GM21423 (cell line): ENCODE measurements at regions not wholly inside any gene's neighbourhood (a gene's known extent, or its start where the extent isn't known, plus 50 kb on each side); places are given as distances from the start of the nearest gene placed in this dataset.

Experiments used
- ATAC-seq: cut with Tn5 transposase; IDR thresholded peaks from one replicate; pipeline ENCODE4 v1.9.1; 2021; ENCODE audit warnings: mild to moderate bottlenecking, moderate library complexity; ENCODE audit not compliant: unreplicated experiment

DNA sequence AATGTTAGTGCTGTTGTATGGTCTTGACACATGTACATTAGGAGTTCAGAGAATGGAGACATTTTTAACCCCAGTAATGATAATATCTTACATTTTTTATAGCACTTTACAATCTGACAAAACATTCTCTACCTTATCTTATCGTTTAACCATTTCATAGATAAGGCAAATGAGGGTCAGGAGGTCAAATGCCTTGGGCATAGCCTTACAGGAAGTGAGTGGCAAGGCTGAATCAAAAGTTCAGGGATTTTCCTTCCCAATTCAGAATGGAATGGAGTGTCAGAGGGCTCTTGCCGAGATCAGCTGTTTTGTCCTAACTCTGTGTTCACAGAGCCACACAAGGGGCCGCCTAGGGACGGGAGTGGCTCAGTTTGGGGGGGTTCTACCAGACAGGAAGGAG lies 57.6 kb upstream of the AK4 start:
- ATAC-seq = no peak

DNA sequence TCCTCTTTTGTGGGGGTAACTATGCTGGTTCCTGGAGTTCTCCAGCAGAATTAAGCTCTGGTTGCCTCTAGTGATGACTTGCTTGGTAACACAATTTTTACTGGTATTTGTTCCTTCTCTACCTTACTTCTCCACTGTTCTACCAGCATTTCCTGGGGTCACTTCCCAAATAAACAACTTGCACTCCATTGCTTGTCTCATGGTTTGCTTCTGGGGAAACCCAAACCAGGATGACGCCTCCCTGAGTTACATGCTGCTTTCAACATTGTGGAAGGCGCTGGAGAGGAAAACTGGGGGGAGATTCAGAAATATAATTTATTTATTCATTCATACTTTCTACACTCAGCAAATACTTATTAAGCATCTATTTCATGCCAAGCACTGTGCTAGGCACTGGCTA lies 55.3 kb upstream of the AK4 start:
- ATAC-seq = no peak

DNA sequence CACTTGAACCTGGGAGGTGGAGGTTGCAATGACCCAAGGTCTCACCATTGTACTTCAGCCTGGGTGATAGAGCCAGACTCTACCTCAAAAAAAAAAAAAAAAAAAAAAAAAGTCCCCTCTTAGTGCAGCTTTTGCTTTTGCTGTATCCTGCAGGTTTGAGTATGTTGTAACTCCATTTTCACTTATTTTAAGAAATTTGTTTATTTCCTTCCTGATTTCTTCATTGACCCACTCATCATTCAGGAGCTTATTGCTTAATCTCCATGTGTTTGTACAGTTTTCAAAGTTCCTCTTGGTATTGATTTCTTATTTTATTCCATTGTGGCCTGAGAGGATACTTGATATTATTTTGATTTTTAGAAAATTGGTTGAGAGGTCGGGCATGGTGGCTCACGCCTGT lies 50.9 kb upstream of the AK4 start:
- ATAC-seq = no peak
